Right lobe of liver (tissue), 6 donors: ENCODE measurements at regions not wholly inside any gene's neighbourhood (a gene's known extent, or its start where the extent isn't known, plus 50 kb on each side); places are given as distances from the start of the nearest gene placed in this dataset.

Experiments
- ATAC-seq, 4 donors: fragments of 200-7000 bp; cut with Tn5 transposase; one replicate each; pipeline ENCODE4 v1.9.1; 2020; ENCODE audit warnings: mild to moderate bottlenecking in 4 of 4, moderate library complexity in 4 of 4
- DNase-seq, 3 donors: peaks; one replicate each; pipeline ENCODE4 v3.0.0-alpha.2; 2020
- H3K27ac ChIP-seq, 3 donors: fragments of 200-600 bp; one replicate each; pipeline ENCODE4 v1.8.0; 2022
- H3K27me3 ChIP-seq, 2 donors: fragments of 200-600 bp; one replicate each; pipeline ENCODE4 v1.8.0; 2022
- H3K36me3 ChIP-seq, 4 donors: fragments of 200-600 bp; sonication (generic) in 1 of 4; one replicate each; pipeline versions ENCODE4 v1.5.1 to v1.8.0; 2017 to 2022; ENCODE audit warnings: control low read depth in 1 of 4
- H3K4me1 ChIP-seq, 4 donors: fragments of 200-600 bp; sonication (generic) in 1 of 4; one replicate each; pipeline versions ENCODE4 v1.5.1 to v1.8.0; 2017 to 2022; ENCODE audit warnings: control low read depth in 1 of 4
- H3K4me3 ChIP-seq, 3 donors: fragments of 200-600 bp; one replicate each; pipeline ENCODE4 v1.8.0; 2022
- H3K9me3 ChIP-seq, 4 donors: fragments of 200-600 bp; sonication (generic) in 1 of 4; one replicate each; pipeline versions ENCODE4 v1.5.1 to v1.8.0; 2017 to 2022; ENCODE audit warnings: control low read depth in 1 of 4
- POLR2A ChIP-seq: fragments of 450-650 bp; IDR thresholded peaks from one replicate; pipeline ENCODE4 v1.6.1; 2017; ENCODE audit warnings: antibody characterized with exemption, mild to moderate bottlenecking
- WGBS: methylation state at CpG from one replicate; pipeline ENCODE4 v1.1.6; 2018; ENCODE audit warnings: low coverage, low lambda C conversion rate; ENCODE audit not compliant: insufficient coverage; ENCODE audit errors: missing lambda C conversion rate; 5-methylcytosine and 5-hydroxymethylcytosine counted together
- intact Hi-C, 2 donors: fragments of 100-400 bp; cut with DNase I; formaldehyde crosslinking; loops; one replicate each; pipeline versions ENCODE4 v1.11.2 to v1.14.1; 2022
- TF ChIP-seq, protein P1 (sequence below), 4 donors: fragments of 200-600 bp in 3 of 4; fragments of 450-650 bp in 1 of 4; IDR thresholded peaks; one replicate each; pipeline versions ENCODE4 v1.5.1 to v1.8.0; 2016 to 2022; ENCODE audit warnings: antibody characterized with exemption in 4 of 4, mild to moderate bottlenecking in 2 of 4
- donor health status: DM: no; HTN: yes; CAD: no.
- donor health status: DM: no; HTN: no; CAD: no.
- donor health status: DM: no; HTN: no; CAD: no.
- donor health status: DM: no; HTN: yes; CAD: no.
- donor health status: DM: no; HTN: yes; CAD: no.

DNA sequence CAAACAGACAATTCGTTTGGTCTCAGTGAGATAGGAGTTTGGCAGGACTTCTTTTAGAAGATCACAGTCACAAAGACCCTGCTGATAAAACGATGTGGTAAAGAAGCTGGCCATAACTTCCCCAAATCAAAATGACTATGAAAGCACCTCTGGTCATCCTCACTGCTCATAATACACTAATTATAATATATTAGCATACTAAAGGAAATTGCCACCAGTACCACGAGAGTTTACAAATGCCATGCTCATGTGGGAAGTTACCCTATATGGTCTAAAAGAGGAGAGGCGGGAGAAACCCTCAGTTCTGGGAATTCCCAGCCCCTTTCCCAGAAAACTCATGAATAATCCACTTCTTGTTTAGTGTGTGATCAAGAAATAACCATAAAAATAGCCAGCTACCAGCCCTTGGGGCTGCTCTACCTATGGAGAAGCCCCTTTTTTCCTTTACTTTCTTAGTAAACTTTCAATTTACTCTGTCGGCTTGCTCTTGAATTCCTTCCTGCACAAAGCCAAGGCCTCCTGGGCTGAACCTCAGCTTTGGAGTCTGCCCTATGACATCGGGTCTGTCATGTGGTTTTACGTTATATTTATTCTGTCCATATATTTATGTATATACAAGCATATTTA is 115.8 kb upstream of the IGSF10 start:
- DNase-seq (no peak), ATAC-seq (no peak)
- no peak overlapping the region for H3K27ac ChIP-seq
- no peaks in the 10 kb centered on the region for H3K36me3 ChIP-seq
- no peak for TF ChIP-seq POLR2A
- TF ChIP-seq, protein P1, sequence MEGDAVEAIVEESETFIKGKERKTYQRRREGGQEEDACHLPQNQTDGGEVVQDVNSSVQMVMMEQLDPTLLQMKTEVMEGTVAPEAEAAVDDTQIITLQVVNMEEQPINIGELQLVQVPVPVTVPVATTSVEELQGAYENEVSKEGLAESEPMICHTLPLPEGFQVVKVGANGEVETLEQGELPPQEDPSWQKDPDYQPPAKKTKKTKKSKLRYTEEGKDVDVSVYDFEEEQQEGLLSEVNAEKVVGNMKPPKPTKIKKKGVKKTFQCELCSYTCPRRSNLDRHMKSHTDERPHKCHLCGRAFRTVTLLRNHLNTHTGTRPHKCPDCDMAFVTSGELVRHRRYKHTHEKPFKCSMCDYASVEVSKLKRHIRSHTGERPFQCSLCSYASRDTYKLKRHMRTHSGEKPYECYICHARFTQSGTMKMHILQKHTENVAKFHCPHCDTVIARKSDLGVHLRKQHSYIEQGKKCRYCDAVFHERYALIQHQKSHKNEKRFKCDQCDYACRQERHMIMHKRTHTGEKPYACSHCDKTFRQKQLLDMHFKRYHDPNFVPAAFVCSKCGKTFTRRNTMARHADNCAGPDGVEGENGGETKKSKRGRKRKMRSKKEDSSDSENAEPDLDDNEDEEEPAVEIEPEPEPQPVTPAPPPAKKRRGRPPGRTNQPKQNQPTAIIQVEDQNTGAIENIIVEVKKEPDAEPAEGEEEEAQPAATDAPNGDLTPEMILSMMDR (IDR thresholded peaks at IDR 0.05): no peak
- WGBS: 66% methylated on average over 7 of the region's 7 CpGs
- intact Hi-C loops: no loop called here
- H3K4me3 ChIP-seq: no peak overlapping the region
- H3K4me1 ChIP-seq: no peaks in the 10 kb centered on the region
- no peaks in the 10 kb centered on the region for H3K27me3 ChIP-seq
- no peaks in the 10 kb centered on the region for H3K9me3 ChIP-seq

DNA sequence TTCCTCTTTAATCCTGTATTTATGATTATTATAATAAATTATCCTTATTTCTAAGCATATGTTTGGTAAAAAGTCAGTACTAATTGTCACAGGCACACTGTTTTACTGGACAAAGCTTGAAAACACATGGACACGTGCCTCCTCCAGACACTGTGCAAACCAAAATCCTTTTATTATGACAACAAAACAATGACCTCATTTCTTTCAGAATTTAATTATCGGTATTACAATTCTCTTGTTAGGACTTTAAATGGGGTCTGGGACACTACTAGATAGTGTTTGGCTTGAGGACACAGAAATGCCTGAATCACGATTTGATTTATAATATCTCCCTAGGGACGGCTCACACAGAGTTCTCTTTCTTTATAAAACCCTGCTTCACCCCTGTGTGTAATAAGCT is 107.3 kb upstream of the IGSF10 start:
- intact Hi-C loops: no loop called here
- DNase-seq: no peak
- TF ChIP-seq, protein P1 (IDR thresholded peaks at IDR 0.05): no peak
- no peak for TF ChIP-seq POLR2A

DNA sequence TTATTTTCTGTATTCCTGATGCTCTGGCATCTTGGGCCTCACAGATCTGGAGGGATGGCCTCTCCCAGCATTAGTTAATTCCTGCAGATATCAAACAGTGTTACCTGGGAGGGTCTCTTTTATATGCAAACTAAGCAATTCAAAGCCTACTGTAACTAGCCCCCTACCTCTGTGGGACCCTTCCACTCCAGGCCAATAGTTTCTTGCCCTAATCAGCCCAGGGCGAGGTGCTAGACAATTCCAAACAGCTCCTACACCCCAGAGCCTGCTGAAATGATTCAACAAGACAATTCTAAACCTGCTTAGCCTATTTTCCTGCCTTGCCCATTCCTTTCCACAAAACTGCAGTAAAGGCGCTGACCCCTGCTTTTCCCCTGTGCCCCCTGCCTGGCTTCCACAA is 106.6 kb upstream of the IGSF10 start:
- WGBS: 51% methylated on average over 2 of the region's 2 CpGs
- DNase-seq: no peak
- intact Hi-C loops: no loop called here
- H3K4me3 ChIP-seq: no peak overlapping the region
- no peaks in the 10 kb centered on the region for H3K9me3 ChIP-seq
- TF ChIP-seq, protein P1 (IDR thresholded peaks at IDR 0.05): no peak
- no peak for TF ChIP-seq POLR2A
- H3K36me3 ChIP-seq: no peaks in the 10 kb centered on the region
- H3K4me1 ChIP-seq: no peaks in the 10 kb centered on the region
- H3K27ac ChIP-seq: no peak overlapping the region
- ATAC-seq: no peak
- no peaks in the 10 kb centered on the region for H3K27me3 ChIP-seq

More for the DNA sequence above, 107.3 kb upstream of the IGSF10 start:
- 87% methylated on average over 4 of the region's 4 CpGs for WGBS
- Histone ChIP-seq H3K4me1 (no peaks in the 10 kb centered on the region), H3K36me3 (no peaks in the 10 kb centered on the region), H3K4me3 (no peak overlapping the region), H3K27ac (no peak overlapping the region), H3K9me3 (no peaks in the 10 kb centered on the region), H3K27me3 (no peaks in the 10 kb centered on the region)
- ATAC-seq: no peak

DNA sequence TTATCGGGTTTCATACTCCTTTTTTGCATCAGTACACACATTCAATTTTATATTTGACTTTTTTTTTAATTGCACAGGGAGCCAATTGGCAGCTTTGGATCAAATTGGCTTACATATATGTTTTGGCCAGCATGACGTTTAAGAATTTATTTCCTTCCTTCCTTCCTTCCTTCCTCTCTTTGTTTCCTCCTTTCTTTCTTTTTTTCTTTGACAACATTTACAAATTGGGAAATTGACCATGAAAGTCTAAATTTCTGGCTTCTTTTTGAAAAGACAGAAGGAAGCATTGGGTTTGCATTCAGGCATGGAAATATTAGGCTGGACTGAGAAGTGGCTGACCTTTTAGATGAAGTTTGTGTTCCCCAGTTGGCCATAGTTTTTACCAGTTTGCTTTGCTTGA is 103.4 kb upstream of the IGSF10 start:
- WGBS: 43% methylated on average over 2 of the region's 2 CpGs
- DNase-seq (no peak), ATAC-seq (no peak)
- intact Hi-C loops: no loop called here
- no peak for TF ChIP-seq POLR2A
- TF ChIP-seq, protein P1 (IDR thresholded peaks at IDR 0.05): no peak
- Histone ChIP-seq H3K36me3 (no peaks in the 10 kb centered on the region), H3K27me3 (no peaks in the 10 kb centered on the region), H3K4me3 (no peak overlapping the region), H3K4me1 (no peaks in the 10 kb centered on the region), H3K9me3 (no peaks in the 10 kb centered on the region), H3K27ac (no peak overlapping the region)

DNA sequence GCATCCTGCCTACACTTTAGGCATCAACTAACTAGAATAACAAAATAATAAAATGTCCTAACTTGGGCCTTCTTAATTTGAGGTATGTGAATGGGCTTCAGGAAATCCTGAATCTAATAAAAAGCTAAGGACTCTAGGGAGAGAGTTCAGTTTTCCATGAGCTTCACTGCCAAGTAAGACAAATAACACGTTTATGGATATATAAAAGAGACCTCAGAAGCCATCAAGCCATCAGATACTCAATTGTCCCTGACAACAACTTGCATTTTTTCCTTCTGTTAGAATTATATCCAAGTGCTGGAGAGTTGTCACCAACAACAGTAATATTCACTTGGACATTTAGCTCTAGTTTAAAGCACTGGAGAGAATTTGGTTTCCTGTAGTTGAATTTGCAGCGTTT is 102.4 kb upstream of the IGSF10 start:
- H3K27me3 ChIP-seq: no peaks in the 10 kb centered on the region
- no peaks in the 10 kb centered on the region for H3K9me3 ChIP-seq
- H3K36me3 ChIP-seq: no peaks in the 10 kb centered on the region
- TF ChIP-seq, protein P1 (IDR thresholded peaks at IDR 0.05): no peak
- intact Hi-C loops: no loop called here
- no peak for ATAC-seq
- H3K4me3 ChIP-seq: no peak overlapping the region
- no peaks in the 10 kb centered on the region for H3K4me1 ChIP-seq
- WGBS: 27% methylated on average over 2 of the region's 2 CpGs
- no peak for DNase-seq
- H3K27ac ChIP-seq: no peak overlapping the region
